ENCODE measurements at regions not wholly inside any gene's neighbourhood (a gene's known extent, or its start where the extent isn't known, plus 50 kb on each side); places are given as distances from the start of the nearest gene placed in this dataset.

DNA sequence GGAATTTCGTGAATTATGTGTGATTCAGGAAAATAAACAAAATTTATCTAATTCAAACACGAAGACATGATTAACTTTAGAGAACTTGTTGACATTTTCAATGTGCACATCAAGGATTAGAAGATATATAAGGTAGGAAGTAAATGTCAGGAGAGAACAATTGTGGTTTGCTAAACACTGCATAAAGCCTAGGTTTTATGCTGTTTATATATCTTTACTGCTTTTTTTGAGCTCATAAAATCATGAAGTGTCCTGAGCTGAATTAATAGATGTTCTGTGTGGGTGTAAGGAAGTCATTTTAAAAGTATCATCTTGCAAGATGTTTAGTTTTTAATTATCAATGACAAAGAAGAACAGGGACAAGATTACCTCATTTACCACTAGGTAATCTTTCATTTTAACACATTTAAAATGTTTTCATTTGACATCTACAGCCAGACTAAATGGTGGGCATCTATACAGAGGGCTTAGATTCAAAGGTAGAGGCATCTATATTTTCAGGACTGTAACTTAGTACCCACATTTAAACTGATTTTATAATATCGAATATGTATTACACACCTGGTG is 382.8 kb downstream of the ADAMTS20 start:
- TF ChIP-seq, protein P1, sequence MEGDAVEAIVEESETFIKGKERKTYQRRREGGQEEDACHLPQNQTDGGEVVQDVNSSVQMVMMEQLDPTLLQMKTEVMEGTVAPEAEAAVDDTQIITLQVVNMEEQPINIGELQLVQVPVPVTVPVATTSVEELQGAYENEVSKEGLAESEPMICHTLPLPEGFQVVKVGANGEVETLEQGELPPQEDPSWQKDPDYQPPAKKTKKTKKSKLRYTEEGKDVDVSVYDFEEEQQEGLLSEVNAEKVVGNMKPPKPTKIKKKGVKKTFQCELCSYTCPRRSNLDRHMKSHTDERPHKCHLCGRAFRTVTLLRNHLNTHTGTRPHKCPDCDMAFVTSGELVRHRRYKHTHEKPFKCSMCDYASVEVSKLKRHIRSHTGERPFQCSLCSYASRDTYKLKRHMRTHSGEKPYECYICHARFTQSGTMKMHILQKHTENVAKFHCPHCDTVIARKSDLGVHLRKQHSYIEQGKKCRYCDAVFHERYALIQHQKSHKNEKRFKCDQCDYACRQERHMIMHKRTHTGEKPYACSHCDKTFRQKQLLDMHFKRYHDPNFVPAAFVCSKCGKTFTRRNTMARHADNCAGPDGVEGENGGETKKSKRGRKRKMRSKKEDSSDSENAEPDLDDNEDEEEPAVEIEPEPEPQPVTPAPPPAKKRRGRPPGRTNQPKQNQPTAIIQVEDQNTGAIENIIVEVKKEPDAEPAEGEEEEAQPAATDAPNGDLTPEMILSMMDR (IDR thresholded peaks at IDR 0.05) = no peak
- TF ChIP-seq EZH2 (IDR thresholded peaks at IDR 0.05) (no peak), EZH2phosphoT487 (IDR thresholded peaks at IDR 0.05) (no peak)
- Histone ChIP-seq H2AFZ (replicated peaks) (no peak overlapping the region), H3K4me1 (no peaks in the 10 kb centered on the region), H3F3A (ENCODE audit: low read depth) (no peaks in the 10 kb centered on the region), H3K9ac (no peak overlapping the region), H3K4me3 (no peak overlapping the region), H3K27ac (no peak overlapping the region), H3K27me3 (no peaks in the 10 kb centered on the region), H3K36me3 (no peaks in the 10 kb centered on the region), H3K4me2 (no peak overlapping the region), H3K9me3 (ENCODE audit: low read depth) (no peaks in the 10 kb centered on the region), H3K79me2 (ENCODE audit: low read depth) (no peaks in the 10 kb centered on the region), H4K20me1 (ENCODE audit: low read depth) (no peaks in the 10 kb centered on the region)
- no peaks in the 10 kb centered on the region for H3K36me3 Mint-ChIP-seq
- no peak overlapping the region for H3K4me3 Mint-ChIP-seq
- H3K27ac Mint-ChIP-seq = no peak overlapping the region
- no peak for DNase-seq (ENCODE audit: low spot score)
- H3K27me3 Mint-ChIP-seq (ENCODE audit: insufficient read depth, low read depth) = no peaks in the 10 kb centered on the region
- peaks cover 8% of the 10 kb centered on the region for H3K4me1 Mint-ChIP-seq
- H3K9me3 Mint-ChIP-seq = no peaks in the 10 kb centered on the region

DNA sequence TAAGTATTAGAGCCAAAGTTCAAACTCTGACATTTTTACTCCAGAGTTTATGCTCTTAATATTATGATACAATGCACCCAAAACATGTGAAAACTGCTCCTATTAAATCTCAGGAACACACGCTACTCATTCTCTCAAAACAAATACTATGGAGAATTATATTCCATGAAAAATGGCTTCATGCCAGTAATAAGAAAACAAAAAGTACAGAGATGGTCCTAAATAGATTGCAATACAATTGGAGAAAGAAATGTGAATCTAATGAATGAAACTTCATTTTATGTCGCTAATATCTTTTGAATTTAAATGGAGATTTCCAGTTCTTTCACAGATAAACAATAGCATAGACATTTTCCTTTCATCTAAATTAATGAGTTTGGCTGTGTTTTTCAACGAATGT is 384.3 kb downstream of the ADAMTS20 start:
- H3K4me1 ChIP-seq = no peaks in the 10 kb centered on the region
- H3K27ac Mint-ChIP-seq = no peak overlapping the region
- no peak for DNase-seq (ENCODE audit: low spot score)
- no peaks in the 10 kb centered on the region for H3K9me3 ChIP-seq (ENCODE audit: low read depth)
- H3F3A ChIP-seq (ENCODE audit: low read depth) = no peaks in the 10 kb centered on the region
- H3K4me1 Mint-ChIP-seq = peaks cover 8% of the 10 kb centered on the region
- H3K27ac ChIP-seq = no peak overlapping the region
- H3K9ac ChIP-seq = no peak overlapping the region
- no peaks in the 10 kb centered on the region for H4K20me1 ChIP-seq (ENCODE audit: low read depth)
- no peaks in the 10 kb centered on the region for H3K27me3 ChIP-seq
- H3K79me2 ChIP-seq (ENCODE audit: low read depth) = no peaks in the 10 kb centered on the region
- TF ChIP-seq, protein P1 (IDR thresholded peaks at IDR 0.05) = no peak
- TF ChIP-seq EZH2 (IDR thresholded peaks at IDR 0.05) (no peak), EZH2phosphoT487 (IDR thresholded peaks at IDR 0.05) (no peak)
- H3K27me3 Mint-ChIP-seq (ENCODE audit: insufficient read depth, low read depth) = no peaks in the 10 kb centered on the region
- H3K9me3 Mint-ChIP-seq = no peaks in the 10 kb centered on the region
- no peaks in the 10 kb centered on the region for H3K36me3 ChIP-seq
- H3K36me3 Mint-ChIP-seq = no peaks in the 10 kb centered on the region
- no peak overlapping the region for H3K4me3 Mint-ChIP-seq
- no peak overlapping the region for H3K4me3 ChIP-seq
- no peak overlapping the region for H2AFZ ChIP-seq (replicated peaks)
- no peak overlapping the region for H3K4me2 ChIP-seq

GRCh38 chr12:43165351-43165750 is 386.7 kb downstream of the ADAMTS20 start:
- H3K9me3 ChIP-seq (ENCODE audit: low read depth) = no peaks in the 10 kb centered on the region
- TF ChIP-seq, protein P1 (IDR thresholded peaks at IDR 0.05) = no peak
- TF ChIP-seq EZH2phosphoT487 (IDR thresholded peaks at IDR 0.05) = no peak
- TF ChIP-seq EZH2 (IDR thresholded peaks at IDR 0.05) = no peak
- DNase-seq (ENCODE audit: low spot score) = no peak
- no peaks in the 10 kb centered on the region for H4K20me1 ChIP-seq (ENCODE audit: low read depth)
- H3K4me3 ChIP-seq = no peak overlapping the region
- no peaks in the 10 kb centered on the region for H3K9me3 Mint-ChIP-seq
- H3K36me3 ChIP-seq = no peaks in the 10 kb centered on the region
- no peaks in the 10 kb centered on the region for H3K36me3 Mint-ChIP-seq
- no peaks in the 10 kb centered on the region for H3K27me3 Mint-ChIP-seq (ENCODE audit: insufficient read depth, low read depth)
- no peak overlapping the region for H3K27ac ChIP-seq
- H3K27ac Mint-ChIP-seq = no peak overlapping the region
- no peak overlapping the region for H2AFZ ChIP-seq (replicated peaks)
- no peaks in the 10 kb centered on the region for H3K4me1 ChIP-seq
- no peak overlapping the region for H3K4me3 Mint-ChIP-seq
- no peaks in the 10 kb centered on the region for H3F3A ChIP-seq (ENCODE audit: low read depth)
- no peak overlapping the region for H3K9ac ChIP-seq
- H3K27me3 ChIP-seq = no peaks in the 10 kb centered on the region
- no peak overlapping the region for H3K4me2 ChIP-seq
- H3K79me2 ChIP-seq (ENCODE audit: low read depth) = no peaks in the 10 kb centered on the region
- H3K4me1 Mint-ChIP-seq = peaks cover 8% of the 10 kb centered on the region
